H1 (cell line): ENCODE measurements at regions not wholly inside any gene's neighbourhood (a gene's known extent, or its start where the extent isn't known, plus 50 kb on each side); places are given as distances from the start of the nearest gene placed in this dataset.

Source experiments
- CHD7 ChIP-seq: fragments of 300-600 bp; sonication (generic); IDR thresholded peaks from 2 replicates; pipeline ENCODE4 v1.7.1; 2012; ENCODE audit warnings: low read length, moderate library complexity, mild to moderate bottlenecking, inconsistent platforms; ENCODE audit not compliant: insufficient replicate concordance

- no peak for TF ChIP-seq CHD7
Measured at GRCh38 chr22:48556751-48557150, 1270.9 kb downstream of the BRD1 start (continued).
